ENCODE measurements at regions not wholly inside any gene's neighbourhood (a gene's known extent, or its start where the extent isn't known, plus 50 kb on each side); places are given as distances from the start of the nearest gene placed in this dataset.

DNA sequence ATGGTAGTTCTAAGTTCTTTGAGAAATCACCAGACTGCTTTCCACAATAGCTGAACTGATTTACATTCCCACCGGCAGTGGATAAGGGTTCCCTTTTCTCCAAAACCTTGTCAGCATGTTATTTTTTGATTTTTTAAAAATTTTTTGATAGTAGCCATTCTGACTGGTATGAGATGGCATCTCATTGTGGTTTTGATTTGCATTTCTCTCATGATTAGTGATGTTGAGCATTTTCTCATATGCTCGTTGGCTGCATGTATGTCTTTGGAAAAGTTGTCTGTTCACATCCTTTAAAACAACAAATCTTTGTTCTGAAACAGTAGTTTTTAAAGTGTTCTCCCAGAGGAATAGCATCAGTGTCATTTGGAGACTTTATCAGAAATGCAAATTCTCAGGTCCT, 77.5 kb upstream of the POMP start (continued):
- TF ChIP-seq HDAC6 (IDR thresholded peaks at IDR 0.05; ENCODE audit: low read depth, low read length) (no peak), CHD1 (IDR thresholded peaks at IDR 0.05; ENCODE audit: low read depth, low read length) (no peak)
